ENCODE measurements at regions not wholly inside any gene's neighbourhood (a gene's known extent, or its start where the extent isn't known, plus 50 kb on each side); places are given as distances from the start of the nearest gene placed in this dataset.

DNA sequence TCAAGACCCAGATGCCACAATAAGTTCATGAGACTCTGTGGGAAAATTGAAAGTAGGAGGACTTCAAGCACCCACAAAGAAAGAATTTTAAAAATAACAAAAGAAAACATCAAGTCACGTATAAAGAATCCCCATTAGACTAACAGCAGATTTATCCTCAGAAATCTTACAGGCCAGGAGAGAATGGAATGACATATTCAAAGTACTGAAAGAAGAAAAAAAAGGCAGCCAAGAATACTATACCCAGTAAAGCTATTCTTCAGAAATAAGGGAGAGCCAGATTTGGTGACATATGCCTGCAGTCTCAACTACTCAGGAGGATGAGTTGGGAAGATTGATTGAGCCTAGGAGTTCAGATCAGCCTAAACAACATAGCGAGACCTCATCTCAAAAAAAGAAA lies 84.3 kb upstream of the CD53 start:
- Histone ChIP-seq H3K4me3 (no peak overlapping the region), H3K9me3 (no peaks in the 10 kb centered on the region), H3K36me3 (no peaks in the 10 kb centered on the region), H3K4me1 (ENCODE audit: insufficient read depth) (no peaks in the 10 kb centered on the region), H3K27me3 (no peaks in the 10 kb centered on the region), H3K27ac (no peak overlapping the region)
- TF ChIP-seq, protein P1, sequence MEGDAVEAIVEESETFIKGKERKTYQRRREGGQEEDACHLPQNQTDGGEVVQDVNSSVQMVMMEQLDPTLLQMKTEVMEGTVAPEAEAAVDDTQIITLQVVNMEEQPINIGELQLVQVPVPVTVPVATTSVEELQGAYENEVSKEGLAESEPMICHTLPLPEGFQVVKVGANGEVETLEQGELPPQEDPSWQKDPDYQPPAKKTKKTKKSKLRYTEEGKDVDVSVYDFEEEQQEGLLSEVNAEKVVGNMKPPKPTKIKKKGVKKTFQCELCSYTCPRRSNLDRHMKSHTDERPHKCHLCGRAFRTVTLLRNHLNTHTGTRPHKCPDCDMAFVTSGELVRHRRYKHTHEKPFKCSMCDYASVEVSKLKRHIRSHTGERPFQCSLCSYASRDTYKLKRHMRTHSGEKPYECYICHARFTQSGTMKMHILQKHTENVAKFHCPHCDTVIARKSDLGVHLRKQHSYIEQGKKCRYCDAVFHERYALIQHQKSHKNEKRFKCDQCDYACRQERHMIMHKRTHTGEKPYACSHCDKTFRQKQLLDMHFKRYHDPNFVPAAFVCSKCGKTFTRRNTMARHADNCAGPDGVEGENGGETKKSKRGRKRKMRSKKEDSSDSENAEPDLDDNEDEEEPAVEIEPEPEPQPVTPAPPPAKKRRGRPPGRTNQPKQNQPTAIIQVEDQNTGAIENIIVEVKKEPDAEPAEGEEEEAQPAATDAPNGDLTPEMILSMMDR (IDR thresholded peaks at IDR 0.05): no peak
- TF ChIP-seq POLR2A (IDR thresholded peaks at IDR 0.05) (no peak), EP300 (IDR thresholded peaks at IDR 0.05) (no peak)
- DNase-seq: no peak
- intact Hi-C loops (cut with DNase I): no loop called here
- WGBS, 3 donors: 81 to 86% (median 85%) methylated on average over 2 of the region's 2 CpGs

DNA sequence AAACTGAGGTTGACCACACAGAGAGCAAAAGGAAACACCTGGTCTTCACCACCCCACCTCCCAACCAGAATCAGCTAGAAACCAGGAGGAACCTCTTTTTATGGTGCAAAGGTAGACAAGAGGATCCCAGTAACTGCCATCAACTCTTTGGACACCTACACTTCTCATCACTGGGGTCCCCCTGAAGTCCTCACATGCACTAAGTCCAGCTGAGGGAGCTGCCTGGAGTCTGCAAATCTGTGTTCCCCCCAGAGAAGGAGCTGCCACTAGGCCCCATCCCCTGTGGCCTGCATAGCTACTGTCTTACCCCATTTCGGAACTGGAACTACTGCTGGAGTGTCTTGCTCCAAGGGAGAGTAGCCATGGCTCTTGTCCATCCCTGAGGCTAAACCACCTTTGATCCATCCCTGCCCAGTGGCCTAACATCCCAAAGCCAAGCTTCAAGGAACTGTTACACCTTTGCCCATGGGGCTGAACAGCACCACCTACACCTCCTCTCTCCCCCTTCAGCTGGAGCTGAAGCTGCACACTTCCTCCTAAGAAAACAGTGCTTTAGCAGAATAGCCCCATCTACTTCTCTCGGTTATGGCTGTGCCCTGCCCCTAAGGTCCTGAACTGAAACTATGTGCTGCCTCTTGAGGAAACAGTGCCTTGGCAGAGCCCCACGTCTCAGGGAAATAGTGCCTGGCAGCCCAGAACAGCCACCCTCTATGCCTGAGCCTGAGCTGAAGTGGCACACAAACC lies 85.4 kb upstream of the CD53 start:
- Histone ChIP-seq H3K27me3 (no peaks in the 10 kb centered on the region), H3K4me3 (no peak overlapping the region), H3K4me1 (ENCODE audit: insufficient read depth) (no peaks in the 10 kb centered on the region), H3K27ac (no peak overlapping the region), H3K9me3 (no peaks in the 10 kb centered on the region), H3K36me3 (no peaks in the 10 kb centered on the region)
- TF ChIP-seq, protein P1 (IDR thresholded peaks at IDR 0.05): no peak
- no peak for TF ChIP-seq POLR2A (IDR thresholded peaks at IDR 0.05)
- no peak for TF ChIP-seq EP300 (IDR thresholded peaks at IDR 0.05)
- WGBS, 3 donors: 38 to 50% (median 42%) methylated on average over 3 of the region's 3 CpGs
- no peak for DNase-seq
- intact Hi-C loops (cut with DNase I): no loop called here

DNA sequence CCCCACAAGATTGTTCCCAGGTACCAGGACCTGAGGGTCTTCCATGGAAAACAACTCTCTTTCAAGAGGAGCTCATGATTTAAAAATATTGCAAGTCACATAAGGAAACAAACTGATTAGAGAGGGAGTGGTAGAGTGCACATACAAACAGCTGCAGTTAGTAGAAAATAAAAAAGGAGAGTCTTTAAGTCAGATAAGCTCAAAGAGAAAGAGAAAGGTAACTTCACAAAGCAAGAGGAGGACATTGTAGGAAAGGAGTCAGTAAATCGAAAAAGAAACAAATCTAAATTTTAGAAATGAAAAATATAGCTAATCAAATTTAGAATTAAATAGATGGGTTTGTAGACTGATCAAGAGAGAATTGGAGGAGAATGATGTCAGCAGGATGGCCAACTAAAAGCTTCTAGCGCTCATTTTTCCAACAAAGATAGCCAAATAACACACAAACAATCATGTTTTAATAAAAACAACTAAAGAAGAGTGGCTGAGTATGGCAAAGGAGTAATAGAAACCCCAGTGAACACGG lies 86.1 kb upstream of the CD53 start:
- DNase-seq: no peak
- WGBS, 3 donors: 55 to 60% (median 57%) methylated on average over 3 of the region's 3 CpGs
- Histone ChIP-seq H3K27me3 (no peaks in the 10 kb centered on the region), H3K36me3 (no peaks in the 10 kb centered on the region), H3K9me3 (no peaks in the 10 kb centered on the region), H3K27ac (no peak overlapping the region), H3K4me3 (no peak overlapping the region), H3K4me1 (ENCODE audit: insufficient read depth) (no peaks in the 10 kb centered on the region)
- intact Hi-C loops (cut with DNase I): no loop called here
- TF ChIP-seq, protein P1 (IDR thresholded peaks at IDR 0.05): no peak
- TF ChIP-seq POLR2A (IDR thresholded peaks at IDR 0.05) (no peak), EP300 (IDR thresholded peaks at IDR 0.05) (no peak)

DNA sequence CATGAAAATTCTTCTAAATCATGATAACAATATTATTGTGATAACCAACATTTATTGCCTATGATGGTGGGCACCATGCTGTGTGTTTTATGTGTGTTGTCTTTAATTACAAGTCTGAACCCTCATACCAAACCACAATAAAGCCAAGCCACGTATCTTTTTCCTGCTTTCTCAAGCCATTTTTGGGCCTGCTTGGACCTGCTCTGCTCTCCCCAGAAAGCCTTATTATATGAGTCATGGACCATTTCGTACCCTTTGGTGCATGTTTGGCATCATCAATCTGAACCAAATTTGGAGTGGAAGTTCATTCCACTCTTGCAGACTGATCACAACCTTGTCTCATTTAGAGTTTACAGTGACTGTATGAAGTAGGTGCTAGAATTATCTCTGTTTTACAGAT lies 87.3 kb upstream of the CD53 start:
- H3K4me3 ChIP-seq: no peak overlapping the region
- TF ChIP-seq EP300 (IDR thresholded peaks at IDR 0.05) (no peak), POLR2A (IDR thresholded peaks at IDR 0.05) (no peak)
- TF ChIP-seq, protein P1 (IDR thresholded peaks at IDR 0.05): no peak
- H3K9me3 ChIP-seq: no peaks in the 10 kb centered on the region
- 38 to 65% (median 50%) methylated on average over 2 of the region's 2 CpGs for WGBS, 3 donors
- no peak overlapping the region for H3K27ac ChIP-seq
- no peaks in the 10 kb centered on the region for H3K36me3 ChIP-seq
- no peaks in the 10 kb centered on the region for H3K27me3 ChIP-seq
- intact Hi-C loops (cut with DNase I): no loop called here
- DNase-seq: no peak
- H3K4me1 ChIP-seq (ENCODE audit: insufficient read depth): peaks cover 1% of the 10 kb centered on the region
